GM12891 (cell line): ENCODE measurements at regions not wholly inside any gene's neighbourhood (a gene's known extent, or its start where the extent isn't known, plus 50 kb on each side); places are given as distances from the start of the nearest gene placed in this dataset.

Experiments
- POLR2A ChIP-seq: IDR thresholded peaks from 2 replicates; pipeline ENCODE4 v1.6.1; 2011; ENCODE audit warnings: low read depth, low read length, control low read depth
- POLR2AphosphoS5 ChIP-seq: IDR thresholded peaks from 2 replicates; pipeline ENCODE4 v1.6.1; 2011; ENCODE audit warnings: low read depth, low read length, control low read depth
- POU2F2 ChIP-seq: IDR thresholded peaks from 2 replicates; pipeline ENCODE4 v1.6.1; 2011; ENCODE audit warnings: low read depth, mild to moderate bottlenecking, control low read depth, low read length, moderate library complexity
- SPI1 ChIP-seq: IDR thresholded peaks from 2 replicates; pipeline ENCODE4 v1.6.1; 2011; ENCODE audit warnings: low read depth, low read length, control low read depth
- TAF1 ChIP-seq: IDR thresholded peaks from 2 replicates; pipeline ENCODE4 v1.6.1; 2011; ENCODE audit warnings: low read depth, low read length, control low read depth

- no peak for TF ChIP-seq POLR2AphosphoS5
- TF ChIP-seq POLR2A, result no peak
- no peak for TF ChIP-seq SPI1
- TF ChIP-seq POU2F2, result no peak
- TF ChIP-seq TAF1, result no peak
These were observed 78.5 kb upstream of the BHLHE23 start for GRCh38 chr20:63085151-63085861.
